Retina (tissue), 1 donor: ENCODE measurements at regions not wholly inside any gene's neighbourhood (a gene's known extent, or its start where the extent isn't known, plus 50 kb on each side); places are given as distances from the start of the nearest gene placed in this dataset.

Experiments
- DNase-seq: peaks from one replicate; pipeline ENCODE4 v3.0.0-alpha.2; 2016

GRCh38 chr10:30793093-30793492 lies 163.5 kb upstream of the LYZL2 start:
- no peak for DNase-seq

GRCh38 chr10:30792025-30792424 lies 162.5 kb upstream of the LYZL2 start:
- DNase-seq: no peak

- DNase-seq: no peak
Observed at GRCh38 chr10:30791197-30791611, 161.7 kb upstream of the LYZL2 start.

GRCh38 chr10:30789806-30790205 lies 160.3 kb upstream of the LYZL2 start:
- DNase-seq: no peak

- no peak for DNase-seq
Observed at GRCh38 chr10:30788307-30788706, 158.8 kb upstream of the LYZL2 start.

- DNase-seq: no peak
Observed at GRCh38 chr10:30786906-30787305, 157.4 kb upstream of the LYZL2 start.

GRCh38 chr10:30786131-30786530 lies 156.6 kb upstream of the LYZL2 start:
- no peak for DNase-seq

GRCh38 chr10:30784897-30785605 lies 155.5 kb upstream of the LYZL2 start:
- DNase-seq: peak; percentile 95

GRCh38 chr10:30784524-30784896 lies 155.0 kb upstream of the LYZL2 start:
- DNase-seq: no peak

GRCh38 chr10:30783939-30784501 lies 154.5 kb upstream of the LYZL2 start:
- DNase-seq: peak; percentile 89

GRCh38 chr10:30782537-30783461 lies 153.2 kb upstream of the LYZL2 start:
- peak; percentile 26 for DNase-seq

GRCh38 chr10:30782157-30782536 lies 152.6 kb upstream of the LYZL2 start:
- DNase-seq: no peak

GRCh38 chr10:30781670-30782121 lies 152.1 kb upstream of the LYZL2 start:
- DNase-seq: no peak

- no peak for DNase-seq
Observed at GRCh38 chr10:30778769-30779168, 149.2 kb upstream of the LYZL2 start.

GRCh38 chr10:30775779-30776591 lies 146.4 kb upstream of the LYZL2 start:
- no peak for DNase-seq

GRCh38 chr10:30774261-30774660 lies 144.7 kb upstream of the LYZL2 start:
- peak; percentile 46 for DNase-seq

- DNase-seq: no peak
Observed at GRCh38 chr10:30773501-30773900, 143.9 kb upstream of the LYZL2 start.

- DNase-seq: no peak
Observed at GRCh38 chr10:30770816-30771215, 141.3 kb upstream of the LYZL2 start.

- DNase-seq: no peak
Observed at GRCh38 chr10:30770229-30770628, 140.7 kb upstream of the LYZL2 start.

GRCh38 chr10:30769361-30769760 lies 139.8 kb upstream of the LYZL2 start:
- no peak for DNase-seq

- no peak for DNase-seq
Observed at GRCh38 chr10:30765616-30766015, 136.1 kb upstream of the LYZL2 start.

GRCh38 chr10:30765022-30765615 lies 135.6 kb upstream of the LYZL2 start:
- DNase-seq: no peak
